ENCODE measurements at regions not wholly inside any gene's neighbourhood (a gene's known extent, or its start where the extent isn't known, plus 50 kb on each side); places are given as distances from the start of the nearest gene placed in this dataset.

- TF ChIP-seq CTCF (IDR thresholded peaks at IDR 0.05; ENCODE audit: insufficient read depth, low read length) (no peak), REST (IDR thresholded peaks at IDR 0.05; ENCODE audit: insufficient replicate concordance, low read depth) (no peak)
Measured at GRCh38 chr11:110366291-110366690, 63.5 kb upstream of the FDX1 start.
